Putamen (tissue), 1 donor: ENCODE measurements at regions not wholly inside any gene's neighbourhood (a gene's known extent, or its start where the extent isn't known, plus 50 kb on each side); places are given as distances from the start of the nearest gene placed in this dataset.

Source experiments
- DNase-seq: peaks from one replicate; pipeline ENCODE4 v3.0.0-alpha.2; 2016; ENCODE audit warnings: low spot score

DNA sequence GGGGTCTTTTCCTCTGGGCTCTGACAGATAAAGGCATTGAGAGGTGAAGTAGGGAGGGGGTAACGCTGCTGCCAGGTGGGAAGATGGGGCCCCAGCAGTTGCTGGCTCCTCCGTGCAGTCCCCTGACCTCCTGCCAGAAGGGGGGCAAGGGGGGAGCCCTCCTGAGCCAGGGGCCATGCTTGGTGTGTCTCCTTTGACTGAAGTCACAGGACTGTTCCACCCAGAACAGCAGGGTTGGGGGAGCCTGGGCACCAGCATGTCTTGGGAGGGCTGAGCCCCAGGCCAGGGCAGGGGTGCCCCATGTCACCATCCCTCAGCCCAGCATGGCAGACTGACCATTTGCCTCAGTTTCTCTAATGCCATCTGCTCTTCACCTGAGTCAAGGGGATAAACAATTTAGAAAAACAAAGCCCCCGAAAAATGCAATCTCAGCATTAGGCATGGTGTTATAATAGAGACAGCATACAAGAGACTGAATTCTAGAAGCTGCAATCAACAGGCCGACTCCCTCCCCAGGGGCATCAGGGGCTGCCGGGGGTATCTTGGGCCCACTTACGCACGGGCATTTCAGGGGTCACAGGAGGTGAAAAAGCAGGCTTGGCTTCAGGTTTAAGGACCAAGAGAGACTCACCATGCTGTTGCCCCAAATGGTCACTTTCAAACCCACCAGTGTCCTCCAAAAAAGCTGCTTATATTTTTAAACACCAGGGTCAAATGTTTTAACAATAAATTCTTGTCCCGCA is 108.6 kb upstream of the GPR26 start:
- peak; percentile 13 for DNase-seq

- peak; percentile 8 for DNase-seq
Observed at GRCh38 chr10:123558651-123559050, 107.5 kb upstream of the GPR26 start.

DNA sequence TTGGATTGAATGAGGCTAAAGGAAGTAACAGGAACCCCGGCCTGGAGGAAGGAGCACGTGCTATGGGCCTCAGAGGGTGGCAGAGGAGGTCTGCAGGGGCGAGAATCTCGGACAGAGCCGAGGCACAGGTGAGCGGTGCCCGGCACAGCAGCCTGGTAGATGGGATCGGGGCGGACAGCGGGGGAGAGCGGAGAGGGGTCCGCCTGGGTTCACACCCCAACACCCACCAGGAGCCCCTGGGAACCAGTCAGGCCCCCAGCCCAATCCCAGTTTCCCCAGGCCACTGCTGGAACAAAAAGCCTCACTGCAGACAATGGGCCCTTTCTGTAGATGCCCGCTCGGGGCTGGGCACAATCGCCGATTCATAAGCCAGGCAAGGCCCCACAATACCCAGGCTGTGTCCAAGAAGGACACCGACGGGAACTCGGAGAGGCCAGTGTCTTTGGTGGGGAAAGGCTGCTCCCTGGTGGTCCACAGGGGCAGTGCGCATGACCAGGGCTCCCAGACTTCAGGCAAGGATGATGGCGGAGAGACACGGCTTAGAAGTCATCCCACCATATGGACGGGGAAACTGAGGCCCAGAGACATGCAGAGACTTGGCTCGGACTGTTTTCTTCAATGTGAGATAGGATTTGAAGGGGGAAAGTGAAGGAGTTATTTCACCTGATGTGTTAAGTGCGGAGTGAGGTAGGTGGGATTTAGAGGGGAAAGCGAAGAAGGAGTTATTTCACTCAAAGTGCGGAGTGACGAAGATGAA is 106.9 kb upstream of the GPR26 start:
- peak; percentile 95 for DNase-seq

GRCh38 chr10:123559823-123560092 is 106.4 kb upstream of the GPR26 start:
- DNase-seq = no peak

DNA sequence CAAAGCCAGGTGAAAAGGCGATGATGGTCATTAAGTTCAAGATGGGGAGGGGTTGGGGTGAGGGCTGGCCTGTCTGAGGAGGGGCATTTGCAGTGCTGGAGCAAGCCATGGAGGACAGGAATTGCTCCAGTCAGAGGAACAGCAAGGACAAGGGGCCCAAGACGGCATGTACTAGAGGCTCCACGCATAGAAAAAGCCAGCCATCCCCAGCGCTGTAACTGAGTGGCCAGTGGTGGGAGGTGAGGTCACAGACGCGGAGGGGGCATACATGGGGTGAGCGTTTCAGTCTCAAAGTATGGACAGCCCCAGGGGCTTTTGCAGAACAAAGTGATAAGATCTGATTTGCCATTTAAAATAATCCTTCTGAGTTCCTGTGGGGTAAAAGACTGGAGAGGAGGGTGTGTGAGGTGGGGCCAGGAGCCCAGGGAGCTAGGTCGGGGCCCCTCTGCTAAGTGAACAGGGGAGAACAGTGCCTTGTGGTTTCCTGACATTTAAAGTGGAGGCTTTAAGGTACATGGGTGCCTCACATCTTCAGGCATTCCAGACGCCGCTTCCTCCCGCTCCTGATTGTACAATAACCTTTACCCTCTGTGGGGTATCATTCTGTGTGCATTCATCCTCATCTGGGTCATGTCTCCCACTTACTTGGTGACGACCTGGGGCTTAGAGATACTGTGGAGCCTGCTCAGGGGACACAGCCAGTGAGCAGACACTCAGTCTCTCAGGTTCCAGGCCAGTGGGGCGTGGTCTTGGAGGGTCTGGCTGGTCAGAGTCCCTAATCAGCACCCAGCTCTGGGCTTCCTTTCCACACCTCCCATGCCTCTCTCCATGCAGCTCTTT is 105.6 kb upstream of the GPR26 start:
- no peak for DNase-seq

DNA sequence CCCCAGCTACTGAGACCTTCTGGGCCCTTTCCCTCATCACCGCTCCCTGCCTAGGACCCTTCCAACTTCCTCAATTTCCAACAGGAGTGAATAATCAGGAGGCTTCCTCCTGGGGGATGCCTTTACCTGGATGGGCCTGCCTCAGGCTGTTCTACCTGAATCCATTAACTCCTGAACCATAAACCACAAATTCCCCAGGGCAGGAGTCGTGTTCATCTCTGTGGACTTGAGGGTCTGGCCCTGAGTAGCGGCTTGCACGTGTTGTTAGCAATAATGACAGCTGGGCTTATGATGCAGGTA is 105.1 kb upstream of the GPR26 start:
- no peak for DNase-seq

GRCh38 chr10:123562387-123562786 is 103.8 kb upstream of the GPR26 start:
- DNase-seq = no peak

DNA sequence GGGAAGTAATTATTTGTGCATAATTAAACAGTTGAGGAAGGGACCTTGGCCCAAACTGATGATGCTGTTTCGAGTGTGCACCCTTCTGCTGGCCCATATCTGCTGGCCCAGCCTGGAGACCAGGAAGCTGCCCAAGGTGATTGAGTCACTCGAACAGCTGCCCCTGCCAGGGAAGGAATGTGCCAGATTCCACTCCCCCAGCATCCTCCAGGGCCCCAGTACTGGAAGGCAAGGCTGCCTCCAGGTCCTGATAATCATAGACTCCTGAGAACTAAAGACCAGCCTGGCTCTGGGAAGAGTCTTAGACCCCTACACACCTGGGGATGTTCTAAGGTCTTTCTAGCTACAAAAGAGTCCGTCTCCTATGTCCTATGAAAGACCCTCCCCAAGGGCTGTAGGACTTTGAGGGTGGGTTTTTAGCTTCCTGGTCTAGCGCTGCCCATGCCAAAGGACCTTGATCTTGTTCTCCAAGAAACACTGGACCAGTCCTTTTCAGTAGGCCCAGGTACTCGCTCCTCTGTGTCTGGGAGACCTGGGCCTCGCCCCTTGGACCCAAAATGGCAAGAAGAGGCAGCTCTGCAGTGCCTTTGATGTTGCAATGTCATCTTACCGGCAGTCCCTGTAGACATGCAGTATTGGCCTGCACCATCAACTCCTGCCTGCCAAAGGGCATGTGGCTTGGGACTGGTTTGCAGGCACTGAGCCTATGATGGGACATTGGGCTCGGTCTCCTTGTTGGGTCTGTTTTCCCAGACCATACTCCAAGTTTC is 103.2 kb upstream of the GPR26 start:
- DNase-seq = no peak

- no peak for DNase-seq
Observed at GRCh38 chr10:123563581-123563855, 102.6 kb upstream of the GPR26 start.

GRCh38 chr10:123563994-123564393 is 102.2 kb upstream of the GPR26 start:
- no peak for DNase-seq

DNA sequence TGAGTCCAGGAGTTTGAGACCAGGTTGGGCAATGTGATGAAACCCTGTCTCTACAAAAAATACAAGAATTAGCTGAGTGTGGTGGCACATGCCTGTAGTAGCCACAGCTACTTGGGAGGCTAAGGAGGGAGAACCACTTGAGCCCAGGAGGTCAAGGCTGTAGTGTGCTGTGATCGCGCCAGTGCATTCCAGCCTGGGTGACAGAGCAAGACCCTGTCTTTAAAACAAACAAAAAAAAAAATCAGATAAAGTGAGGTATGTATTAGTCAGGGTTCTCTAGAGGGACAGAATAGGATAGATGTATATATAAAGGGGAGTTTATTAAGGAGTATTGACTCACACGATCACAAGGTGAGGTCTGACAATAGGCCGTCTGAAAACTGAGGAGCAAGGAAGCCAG is 101.5 kb upstream of the GPR26 start:
- DNase-seq = no peak

GRCh38 chr10:123565691-123566660 is 100.2 kb upstream of the GPR26 start:
- DNase-seq = no peak

DNA sequence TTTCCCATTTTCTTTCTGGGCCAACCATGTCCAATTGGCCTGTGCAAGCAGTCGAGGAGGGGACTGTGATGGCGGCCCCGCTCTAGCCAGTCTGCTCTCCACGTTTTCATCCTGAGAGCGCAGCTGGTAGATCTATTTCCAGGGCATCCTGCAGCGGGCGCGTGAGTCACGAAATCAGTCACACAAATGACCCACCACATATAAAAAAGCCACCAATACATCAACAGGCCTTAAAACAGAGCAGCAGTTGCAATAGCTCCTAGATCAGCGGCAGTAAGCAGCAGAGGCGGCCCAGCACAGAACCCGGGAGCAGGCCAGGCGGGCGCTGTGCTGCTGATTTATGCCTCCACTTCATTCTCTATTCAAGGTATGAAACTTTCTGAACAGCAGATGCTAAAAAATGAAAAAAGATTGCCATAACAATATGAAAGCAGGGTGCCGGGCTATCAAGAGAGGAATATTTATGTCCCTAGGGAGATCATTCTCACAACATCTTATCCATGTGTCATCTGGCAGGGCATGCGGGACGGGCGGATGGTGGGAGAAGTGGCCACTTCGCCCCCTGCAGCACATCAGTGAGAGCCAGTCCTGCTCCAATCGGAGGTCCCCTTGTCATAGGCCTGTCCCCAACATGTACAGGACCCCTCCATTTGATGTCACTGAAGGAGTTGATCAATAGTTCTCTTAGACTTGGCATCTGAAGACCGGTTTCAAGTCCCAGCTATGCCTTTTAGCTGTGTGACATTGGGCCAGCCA is 98.0 kb upstream of the GPR26 start:
- no peak for DNase-seq

- DNase-seq = no peak
Observed at GRCh38 chr10:123568751-123569150, 97.4 kb upstream of the GPR26 start.

DNA sequence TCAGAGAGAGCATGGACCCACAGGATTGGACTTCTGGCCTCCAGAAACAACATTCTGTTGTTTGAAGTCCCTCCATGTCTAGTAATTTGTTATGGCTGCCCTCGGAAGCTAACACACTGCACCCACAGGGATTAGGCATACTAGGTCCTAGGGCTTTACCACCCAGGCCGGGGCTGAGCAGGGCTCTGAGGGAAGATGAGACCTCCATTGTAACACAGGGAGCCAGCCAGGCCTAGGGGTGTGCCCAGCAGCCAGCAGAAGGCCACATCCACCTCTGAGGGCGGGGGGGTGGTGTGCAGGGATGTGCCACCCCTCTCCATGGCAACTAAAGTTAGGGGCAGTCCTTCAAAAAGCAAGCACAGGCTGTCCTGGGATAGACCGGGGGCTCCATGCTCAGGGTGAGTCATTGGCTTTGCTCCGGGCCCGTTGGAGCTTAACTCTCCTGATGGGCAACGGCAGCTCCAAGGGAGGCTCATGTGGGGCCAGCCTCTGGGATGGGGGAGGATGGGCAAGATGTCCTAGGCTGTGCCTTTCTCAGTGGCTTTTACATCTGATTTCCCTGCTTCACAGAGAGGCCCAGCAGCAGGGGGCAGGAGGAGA is 96.6 kb upstream of the GPR26 start:
- no peak for DNase-seq

- DNase-seq = no peak
Observed at GRCh38 chr10:123570051-123570897, 95.9 kb upstream of the GPR26 start.

- no peak for DNase-seq
Observed at GRCh38 chr10:123570898-123571515, 95.1 kb upstream of the GPR26 start.

DNA sequence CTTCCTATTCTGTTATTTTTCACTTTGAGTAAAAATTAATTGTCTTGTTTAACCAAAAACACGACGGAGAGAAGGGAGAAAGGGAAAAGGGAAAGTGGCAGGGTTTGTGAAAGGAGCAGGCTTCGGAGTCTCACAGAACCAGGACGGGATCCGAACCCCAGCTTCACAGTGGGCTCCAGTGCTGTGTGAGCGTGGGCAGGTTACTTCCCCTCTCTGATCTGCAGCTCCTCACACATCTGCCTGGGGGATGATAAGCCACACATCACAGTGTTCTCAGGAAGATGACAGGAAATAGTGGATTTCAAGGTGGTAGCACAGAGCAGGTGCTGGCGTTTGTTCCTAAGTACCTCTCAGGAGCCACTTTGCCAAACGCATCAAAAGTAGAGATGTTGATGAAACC is 94.2 kb upstream of the GPR26 start:
- DNase-seq = no peak
